Retinal pigment epithelial cell (primary cell): ENCODE measurements at regions not wholly inside any gene's neighbourhood (a gene's known extent, or its start where the extent isn't known, plus 50 kb on each side); places are given as distances from the start of the nearest gene placed in this dataset.
A peak's percentile ranks its signal among the peaks of the same experiment; 100 is the strongest.
"Not testable (repeated sequence)": the region's sequence is repeated elsewhere in the genome, so short reads cannot be mapped to it uniquely, and the experiment has no call there.

ENCODE experiments used
- DNase-seq: peaks from one replicate; pipeline ENCODE4 v3.0.0-alpha.2; 2010; ENCODE audit warnings: low read depth
- H3K4me3 ChIP-seq: 2 replicates; pipeline ENCODE4 v1.5.1; 2011; ENCODE audit warnings: mild to moderate bottlenecking, low read length, control low read depth, moderate library complexity
- CTCF ChIP-seq: conservative IDR thresholded peaks from 2 replicates; pipeline ENCODE4 v1.5.1; 2011; ENCODE audit warnings: low read depth, low read length, control low read depth, inconsistent platforms

- H3K4me3 ChIP-seq: no peak overlapping the region
- no peak for TF ChIP-seq CTCF
- no peak for DNase-seq
Measured at GRCh38 chr2:95670686-95671085, 78.9 kb downstream of the TRIM43 start.

- DNase-seq: peak; percentile 48
Measured at GRCh38 chr2:95671171-95671570, 79.4 kb downstream of the TRIM43 start.

DNA sequence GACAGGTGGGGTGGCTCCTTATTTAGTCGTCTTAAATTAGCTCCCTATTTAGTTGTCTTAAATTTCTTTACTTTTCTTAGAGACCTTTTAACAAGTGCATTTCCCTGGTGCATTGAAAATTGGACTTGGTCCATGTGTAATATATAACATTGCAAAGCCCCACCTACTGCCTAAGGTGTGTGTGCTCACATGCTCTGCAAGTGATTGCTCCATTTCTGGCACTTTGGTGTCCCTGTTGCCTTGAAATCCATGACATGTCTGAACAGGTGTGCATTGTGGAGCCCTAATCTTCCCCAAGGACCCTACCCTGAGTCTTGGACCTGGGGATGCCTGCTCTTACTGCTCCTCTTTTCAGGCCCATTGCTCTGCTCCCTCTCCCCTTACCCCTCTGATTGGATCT, 80.2 kb downstream of the TRIM43 start:
- DNase-seq, H3K4me3 ChIP-seq: not testable (repeated sequence)

More at GRCh38 chr2:95671171-95671570, 79.4 kb downstream of the TRIM43 start:
- not testable (repeated sequence) for H3K4me3 ChIP-seq

GRCh38 chr2:95672500-95672899, 80.7 kb downstream of the TRIM43 start:
- H3K4me3 ChIP-seq, DNase-seq: not testable (repeated sequence)

DNA sequence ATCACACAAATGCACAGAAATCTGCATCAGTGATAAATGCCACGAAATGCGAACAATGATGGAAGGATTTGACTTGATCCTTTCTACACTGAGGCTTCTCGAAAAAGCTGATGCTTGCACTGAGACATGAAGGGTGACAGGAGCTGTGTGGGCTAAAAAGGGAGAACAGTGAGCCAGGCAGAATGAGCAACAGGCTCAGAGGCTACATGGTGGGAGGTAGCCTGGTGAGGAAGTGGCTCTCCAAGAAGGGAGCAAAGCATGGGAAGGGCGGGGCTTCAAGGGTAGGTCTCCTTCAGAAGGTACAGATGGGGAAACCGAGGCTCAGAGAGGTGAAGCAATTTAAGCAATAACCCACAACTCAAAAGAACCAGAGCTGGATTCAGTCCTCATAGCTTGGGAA, 82.4 kb downstream of the TRIM43 start:
- H3K4me3 ChIP-seq: no peak overlapping the region
- TF ChIP-seq CTCF: no peak
- no peak for DNase-seq

DNA sequence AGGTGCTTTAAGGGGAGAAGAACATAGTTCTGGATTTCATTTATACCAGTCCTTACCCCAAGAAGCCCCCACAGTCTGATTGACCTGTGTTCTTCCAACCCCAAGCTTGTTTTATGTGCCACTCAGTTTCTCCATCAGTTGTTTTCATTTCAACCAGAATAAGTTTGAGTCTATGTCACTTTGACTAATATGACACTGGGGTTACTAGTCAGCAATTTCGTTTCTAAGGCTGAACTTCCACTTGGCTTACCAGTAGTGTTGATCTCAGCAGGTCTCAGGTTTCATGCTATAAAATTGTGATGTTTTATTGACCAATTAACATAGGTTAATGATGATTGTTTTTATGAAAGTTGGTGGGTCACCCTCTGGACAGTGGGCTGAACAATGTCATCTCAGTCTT, 84.8 kb downstream of the TRIM43 start:
- not testable (repeated sequence) for H3K4me3 ChIP-seq, DNase-seq

GRCh38 chr2:95677346-95677745, 85.5 kb downstream of the TRIM43 start:
- no peak for DNase-seq
- no peak for TF ChIP-seq CTCF
- H3K4me3 ChIP-seq: no peak overlapping the region

DNA sequence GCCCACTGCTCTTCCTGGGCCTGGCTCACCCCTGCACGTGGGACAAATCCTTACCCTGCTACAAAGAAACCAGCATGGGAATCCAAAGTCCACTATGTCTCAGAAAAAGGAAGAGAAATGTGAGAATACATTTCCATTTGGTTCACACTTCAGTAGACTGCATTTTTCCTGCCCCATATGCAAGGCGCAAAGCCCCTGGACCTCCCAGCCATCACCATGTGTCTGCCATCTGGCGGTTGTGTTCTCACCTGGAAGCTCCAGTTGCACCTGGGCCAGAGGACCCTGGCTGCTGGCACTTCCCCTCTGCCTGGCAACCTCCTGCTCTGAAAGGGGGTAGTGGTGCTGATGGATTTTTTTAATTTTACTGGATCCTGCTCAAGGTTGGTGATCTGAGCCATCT, 86.0 kb downstream of the TRIM43 start:
- not testable (repeated sequence) for H3K4me3 ChIP-seq, DNase-seq

DNA sequence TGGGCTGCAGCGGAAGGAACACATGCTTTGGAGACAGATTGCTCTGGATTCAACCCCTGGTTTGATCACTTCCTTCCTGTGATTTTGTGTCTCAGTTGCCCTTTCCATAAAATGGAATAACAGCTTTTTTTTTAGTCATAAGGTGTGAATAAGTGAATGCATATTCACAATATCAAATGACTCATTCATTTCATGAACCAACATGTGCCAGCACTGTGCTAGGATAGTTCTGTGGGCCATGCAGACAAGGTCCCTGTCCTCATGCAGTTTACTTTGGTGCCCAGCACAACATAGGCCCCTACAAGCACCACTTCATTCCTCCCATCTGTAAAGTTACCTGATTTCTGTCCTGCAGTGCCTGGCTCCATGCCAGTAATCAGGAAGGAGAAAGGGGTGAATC, 89.4 kb downstream of the TRIM43 start:
- DNase-seq: not testable (repeated sequence)

DNA sequence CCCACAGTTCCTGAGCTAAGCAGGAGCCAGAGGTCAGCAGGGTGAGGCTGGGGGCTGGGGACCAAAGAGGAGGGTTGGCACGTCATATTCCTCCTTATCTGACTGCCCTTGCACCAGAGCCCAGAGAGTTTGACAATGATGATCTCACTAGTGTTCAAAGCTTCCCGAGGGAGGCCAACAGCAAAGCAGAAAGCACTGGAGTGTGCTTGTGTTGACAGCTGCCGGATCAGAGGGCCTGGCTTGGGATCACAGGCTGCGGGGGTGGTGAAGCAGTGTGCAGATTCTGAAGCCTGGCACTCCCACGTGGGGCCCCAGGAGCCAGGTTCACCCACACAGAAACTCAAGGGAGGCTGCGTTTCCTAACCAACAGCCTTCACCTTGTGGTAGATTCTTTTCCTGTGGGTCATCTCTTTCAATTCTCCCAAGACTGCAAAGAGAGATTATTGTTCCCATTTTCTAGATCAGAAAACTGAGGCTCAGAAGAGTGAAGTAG, 89.8 kb downstream of the TRIM43 start:
- H3K4me3 ChIP-seq, DNase-seq: not testable (repeated sequence)

More for the DNA sequence above, 89.4 kb downstream of the TRIM43 start:
- not testable (repeated sequence) for H3K4me3 ChIP-seq

DNA sequence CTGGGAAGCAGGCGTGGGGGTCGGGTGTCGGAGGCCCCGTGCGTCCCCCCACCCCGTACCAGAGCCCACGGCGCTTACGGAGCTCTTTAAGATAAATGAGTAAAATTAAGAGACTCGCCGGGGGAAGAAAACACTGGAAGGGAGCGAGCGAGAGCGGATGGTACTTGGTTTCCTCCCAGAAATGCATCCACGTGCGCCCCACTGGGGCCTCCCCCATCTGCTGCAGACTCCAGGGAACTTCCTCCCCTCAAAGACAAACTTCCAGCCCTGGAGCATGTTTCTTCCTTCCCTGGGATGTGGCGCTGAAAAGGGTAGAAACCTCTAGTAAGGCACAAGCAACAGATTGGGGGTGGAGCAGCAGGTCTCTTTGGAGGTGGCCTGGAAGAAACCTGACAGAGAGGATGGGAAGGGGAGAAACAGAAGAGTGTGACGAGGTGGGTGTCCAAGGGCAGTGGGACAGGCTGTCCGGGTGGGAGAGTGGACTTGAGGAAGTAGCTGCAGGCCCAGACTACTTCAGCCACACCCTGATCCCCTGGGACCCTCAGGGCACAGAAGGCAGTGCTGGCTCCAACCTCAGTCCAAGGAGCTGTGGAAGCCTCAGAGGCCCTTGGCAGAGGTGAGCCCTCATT, 91.2 kb downstream of the TRIM43 start:
- H3K4me3 ChIP-seq: peak overlapping the region; percentile 51
- not testable (repeated sequence) for DNase-seq

DNA sequence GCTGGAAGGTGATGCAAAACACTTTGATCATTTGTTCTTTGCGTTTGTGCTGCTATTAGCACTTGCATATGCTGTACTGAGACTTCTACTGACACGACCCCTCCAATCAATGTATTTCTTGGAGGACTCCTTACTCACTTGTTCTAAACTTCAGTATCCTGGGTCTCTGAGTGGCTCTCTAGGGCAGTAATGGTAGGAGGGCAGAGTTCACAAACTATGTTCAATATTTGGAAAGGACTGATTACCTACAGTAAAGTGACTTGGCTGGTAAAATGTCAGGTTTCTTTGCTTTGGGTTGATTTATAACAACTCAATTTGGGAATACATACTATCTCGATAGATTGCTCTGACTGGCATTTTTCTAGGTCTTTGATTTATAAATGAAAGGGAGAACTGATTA, 93.7 kb downstream of the TRIM43 start:
- DNase-seq: no peak
- H3K4me3 ChIP-seq: no peak overlapping the region
- no peak for TF ChIP-seq CTCF

- not testable (repeated sequence) for H3K4me3 ChIP-seq, DNase-seq
Measured at GRCh38 chr2:95686056-95686825, 94.4 kb downstream of the TRIM43 start.

GRCh38 chr2:95687852-95688251, 96.1 kb downstream of the TRIM43 start:
- not testable (repeated sequence) for DNase-seq, H3K4me3 ChIP-seq

- not testable (repeated sequence) for DNase-seq, H3K4me3 ChIP-seq
Measured at GRCh38 chr2:95691210-95691609, 99.4 kb downstream of the TRIM43 start.
